Ascending aorta (tissue), 2 donors: ENCODE measurements at regions not wholly inside any gene's neighbourhood (a gene's known extent, or its start where the extent isn't known, plus 50 kb on each side); places are given as distances from the start of the nearest gene placed in this dataset.

Source experiments
- DNase-seq, 2 donors: peaks; one replicate each; pipeline ENCODE4 v3.0.0-alpha.2; 2019; ENCODE audit warnings: low spot score in 2 of 2
- H3K27ac ChIP-seq, 2 donors: fragments of 200-600 bp; sonication (generic); one replicate each; pipeline ENCODE4 v1.5.1; 2016 to 2017; ENCODE audit warnings: mild to moderate bottlenecking in 1 of 2
- H3K27me3 ChIP-seq: fragments of 200-600 bp; sonication (generic); one replicate; pipeline ENCODE4 v1.5.1; 2017
- H3K36me3 ChIP-seq, 2 donors: fragments of 200-600 bp; sonication (generic); one replicate each; pipeline ENCODE4 v1.5.1; 2016
- H3K4me1 ChIP-seq, 2 donors: fragments of 200-600 bp; sonication (generic); one replicate each; pipeline ENCODE4 v1.5.1; 2016 to 2017; ENCODE audit warnings: mild to moderate bottlenecking in 1 of 2
- H3K4me3 ChIP-seq, 2 donors: fragments of 200-600 bp; sonication (generic); one replicate each; pipeline ENCODE4 v1.5.1; 2016 to 2017; ENCODE audit warnings: mild to moderate bottlenecking in 1 of 2
- H3K9me3 ChIP-seq, 2 donors: fragments of 200-600 bp; sonication (generic); one replicate each; pipeline ENCODE4 v1.5.1; 2016
- intact Hi-C: fragments of 100-400 bp; cut with DNase I; formaldehyde crosslinking; loops from one replicate; pipeline ENCODE4 v1.15.1; 2023
- TF ChIP-seq, protein P1 (sequence below), 3 experiments: fragments of 200-600 bp in 2 of 3; fragments of 450-650 bp in 1 of 3; sonication (generic) in 2 of 3; IDR thresholded peaks; one replicate each; pipeline ENCODE4 v1.5.1; 2016 to 2019; ENCODE audit warnings: antibody characterized with exemption in 3 of 3, mild to moderate bottlenecking in 1 of 3, moderate library complexity in 1 of 3

DNA sequence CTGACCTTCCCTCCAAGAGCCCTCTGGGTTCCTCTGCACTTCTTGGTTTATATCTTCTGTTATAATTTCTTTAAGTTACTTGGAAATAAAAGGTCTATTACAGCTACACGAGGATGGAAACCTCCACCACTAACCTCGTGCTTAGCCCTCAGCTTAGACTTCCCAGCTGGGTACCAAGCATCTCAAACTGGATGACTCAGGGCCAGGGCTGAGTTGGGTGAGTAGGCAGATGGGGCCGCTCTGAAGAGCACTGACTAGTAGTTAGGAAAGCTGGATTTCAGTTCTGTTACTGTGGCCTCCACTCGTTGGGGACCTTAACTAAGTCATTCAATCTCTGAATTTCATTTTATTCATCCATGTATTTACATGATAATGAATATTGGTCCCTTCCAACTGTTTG is 1036.6 kb downstream of the IGSF11 start:
- H3K4me1 ChIP-seq, result no peaks in the 10 kb centered on the region
- DNase-seq, result no peak
- TF ChIP-seq, protein P1, sequence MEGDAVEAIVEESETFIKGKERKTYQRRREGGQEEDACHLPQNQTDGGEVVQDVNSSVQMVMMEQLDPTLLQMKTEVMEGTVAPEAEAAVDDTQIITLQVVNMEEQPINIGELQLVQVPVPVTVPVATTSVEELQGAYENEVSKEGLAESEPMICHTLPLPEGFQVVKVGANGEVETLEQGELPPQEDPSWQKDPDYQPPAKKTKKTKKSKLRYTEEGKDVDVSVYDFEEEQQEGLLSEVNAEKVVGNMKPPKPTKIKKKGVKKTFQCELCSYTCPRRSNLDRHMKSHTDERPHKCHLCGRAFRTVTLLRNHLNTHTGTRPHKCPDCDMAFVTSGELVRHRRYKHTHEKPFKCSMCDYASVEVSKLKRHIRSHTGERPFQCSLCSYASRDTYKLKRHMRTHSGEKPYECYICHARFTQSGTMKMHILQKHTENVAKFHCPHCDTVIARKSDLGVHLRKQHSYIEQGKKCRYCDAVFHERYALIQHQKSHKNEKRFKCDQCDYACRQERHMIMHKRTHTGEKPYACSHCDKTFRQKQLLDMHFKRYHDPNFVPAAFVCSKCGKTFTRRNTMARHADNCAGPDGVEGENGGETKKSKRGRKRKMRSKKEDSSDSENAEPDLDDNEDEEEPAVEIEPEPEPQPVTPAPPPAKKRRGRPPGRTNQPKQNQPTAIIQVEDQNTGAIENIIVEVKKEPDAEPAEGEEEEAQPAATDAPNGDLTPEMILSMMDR (IDR thresholded peaks at IDR 0.05), result no peak
- H3K36me3 ChIP-seq, result no peaks in the 10 kb centered on the region
- no peaks in the 10 kb centered on the region for H3K9me3 ChIP-seq
- H3K27ac ChIP-seq, result no peak overlapping the region
- H3K4me3 ChIP-seq, result no peak overlapping the region
- intact Hi-C loops, result no loop called here
- no peaks in the 10 kb centered on the region for H3K27me3 ChIP-seq

GRCh38 chr3:118000219-118000618 is 1034.4 kb downstream of the IGSF11 start:
- intact Hi-C loops, result no loop called here
- H3K27me3 ChIP-seq, result no peaks in the 10 kb centered on the region
- no peak for DNase-seq
- no peaks in the 10 kb centered on the region for H3K4me1 ChIP-seq
- no peak overlapping the region for H3K27ac ChIP-seq
- no peaks in the 10 kb centered on the region for H3K9me3 ChIP-seq
- H3K4me3 ChIP-seq, result no peak overlapping the region
- no peaks in the 10 kb centered on the region for H3K36me3 ChIP-seq
- TF ChIP-seq, protein P1 (IDR thresholded peaks at IDR 0.05), result no peak

- DNase-seq, result no peak
- Histone ChIP-seq H3K36me3 (no peaks in the 10 kb centered on the region), H3K27ac (no peak overlapping the region), H3K4me3 (no peak overlapping the region), H3K4me1 (no peaks in the 10 kb centered on the region), H3K27me3 (no peaks in the 10 kb centered on the region), H3K9me3 (no peaks in the 10 kb centered on the region)
- intact Hi-C loops, result no loop called here
- TF ChIP-seq, protein P1 (IDR thresholded peaks at IDR 0.05), result no peak
These were observed 1033.3 kb downstream of the IGSF11 start for GRCh38 chr3:118001380-118001779.

DNA sequence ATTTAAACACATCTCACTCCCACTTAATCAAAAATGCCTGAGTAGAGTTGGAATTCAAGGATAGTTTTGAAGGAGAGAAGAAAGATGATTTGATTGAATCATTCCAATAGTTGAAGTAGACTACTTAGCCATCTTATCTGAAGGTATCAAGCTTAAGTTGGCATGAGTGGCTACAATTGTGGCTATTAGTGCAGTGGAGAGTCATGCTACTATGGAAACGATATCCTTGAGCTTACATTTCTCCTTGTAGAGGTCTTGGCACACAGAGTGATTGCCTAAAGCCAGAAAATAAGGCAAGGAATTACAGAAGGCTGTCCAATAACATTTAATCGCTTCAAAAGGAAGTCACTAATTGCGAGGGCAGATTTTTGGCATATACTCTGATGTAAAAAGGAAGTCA is 1022.7 kb downstream of the IGSF11 start:
- H3K27me3 ChIP-seq, result no peaks in the 10 kb centered on the region
- TF ChIP-seq, protein P1 (IDR thresholded peaks at IDR 0.05), result no peak
- DNase-seq, result no peak
- no peaks in the 10 kb centered on the region for H3K4me1 ChIP-seq
- H3K9me3 ChIP-seq, result no peaks in the 10 kb centered on the region
- no peak overlapping the region for H3K4me3 ChIP-seq
- H3K36me3 ChIP-seq, result no peaks in the 10 kb centered on the region
- intact Hi-C loops, result no loop called here
- H3K27ac ChIP-seq, result no peak overlapping the region

- TF ChIP-seq, protein P1 (IDR thresholded peaks at IDR 0.05), result no peak
- Histone ChIP-seq H3K27me3 (no peaks in the 10 kb centered on the region), H3K4me1 (no peaks in the 10 kb centered on the region), H3K4me3 (no peak overlapping the region), H3K9me3 (peaks cover 3 to 28% of the 10 kb centered on the region in 2 donors), H3K27ac (no peak overlapping the region), H3K36me3 (no peaks in the 10 kb centered on the region)
- DNase-seq, result no peak
- intact Hi-C loops, result no loop called here
These were observed 1005.6 kb downstream of the IGSF11 start for GRCh38 chr3:118029049-118029448.

DNA sequence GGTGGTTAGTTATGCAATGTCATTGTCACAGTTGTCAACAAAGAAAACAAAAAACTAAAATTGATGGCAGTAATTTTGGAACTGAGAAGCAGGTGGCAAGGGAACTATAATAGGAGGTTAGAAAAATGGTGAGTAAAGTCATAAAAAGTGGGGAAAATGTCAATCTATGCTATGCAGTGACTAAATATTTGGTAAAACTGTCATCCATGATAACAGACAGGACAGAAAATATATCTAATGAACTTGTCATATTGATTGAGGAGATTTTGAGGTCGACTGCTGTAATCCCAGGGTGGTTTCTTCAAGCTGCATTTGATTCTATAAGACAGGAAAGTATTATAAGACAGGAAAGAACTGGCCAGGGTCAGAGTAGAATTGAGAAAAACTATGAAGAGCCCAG is 998.4 kb downstream of the IGSF11 start:
- H3K4me3 ChIP-seq, result no peak overlapping the region
- peaks cover 0 to 5% of the 10 kb centered on the region in 2 donors for H3K9me3 ChIP-seq
- TF ChIP-seq, protein P1 (IDR thresholded peaks at IDR 0.05), result no peak
- H3K27ac ChIP-seq, result no peak overlapping the region
- intact Hi-C loops, result no loop called here
- no peaks in the 10 kb centered on the region for H3K36me3 ChIP-seq
- H3K27me3 ChIP-seq, result no peaks in the 10 kb centered on the region
- no peak for DNase-seq
- no peaks in the 10 kb centered on the region for H3K4me1 ChIP-seq
